ENCODE measurements at regions not wholly inside any gene's neighbourhood (a gene's known extent, or its start where the extent isn't known, plus 50 kb on each side); places are given as distances from the start of the nearest gene placed in this dataset.

DNA sequence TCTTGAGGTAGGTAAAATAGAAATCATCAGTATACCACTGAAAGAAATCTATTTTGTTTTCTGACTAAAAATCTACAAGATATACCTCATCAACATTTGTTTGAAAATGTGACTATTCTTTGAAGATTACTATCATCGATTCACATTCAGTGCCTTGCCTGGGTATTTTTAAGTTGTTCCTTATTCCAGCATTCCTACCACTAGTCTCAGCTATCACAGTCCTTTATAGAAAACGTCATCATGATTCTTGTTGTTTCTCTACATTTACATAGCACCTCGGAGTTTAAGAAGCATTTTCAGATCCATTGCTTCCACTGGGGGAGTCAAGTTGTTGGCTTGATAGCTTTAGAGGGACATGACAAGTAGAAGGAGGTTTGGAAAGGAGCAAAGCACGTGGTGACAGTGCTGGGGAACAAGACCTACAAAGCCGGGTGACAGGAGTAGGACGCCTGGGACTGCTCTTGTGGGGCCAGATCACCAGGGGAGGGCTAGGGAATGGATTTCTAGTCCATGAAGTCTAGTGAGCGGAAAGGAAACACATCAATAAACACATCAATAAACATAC lies 61.5 kb downstream of the HES1 start:
- Histone ChIP-seq H3K36me3 (no peaks in the 10 kb centered on the region), H3K27ac (no peak overlapping the region), H3K27me3 (no peaks in the 10 kb centered on the region), H3K4me3 (no peak overlapping the region), H3K9me3 (no peaks in the 10 kb centered on the region), H3K4me1 (no peaks in the 10 kb centered on the region)
- DNase-seq, result no peak
- TF ChIP-seq, protein P1, sequence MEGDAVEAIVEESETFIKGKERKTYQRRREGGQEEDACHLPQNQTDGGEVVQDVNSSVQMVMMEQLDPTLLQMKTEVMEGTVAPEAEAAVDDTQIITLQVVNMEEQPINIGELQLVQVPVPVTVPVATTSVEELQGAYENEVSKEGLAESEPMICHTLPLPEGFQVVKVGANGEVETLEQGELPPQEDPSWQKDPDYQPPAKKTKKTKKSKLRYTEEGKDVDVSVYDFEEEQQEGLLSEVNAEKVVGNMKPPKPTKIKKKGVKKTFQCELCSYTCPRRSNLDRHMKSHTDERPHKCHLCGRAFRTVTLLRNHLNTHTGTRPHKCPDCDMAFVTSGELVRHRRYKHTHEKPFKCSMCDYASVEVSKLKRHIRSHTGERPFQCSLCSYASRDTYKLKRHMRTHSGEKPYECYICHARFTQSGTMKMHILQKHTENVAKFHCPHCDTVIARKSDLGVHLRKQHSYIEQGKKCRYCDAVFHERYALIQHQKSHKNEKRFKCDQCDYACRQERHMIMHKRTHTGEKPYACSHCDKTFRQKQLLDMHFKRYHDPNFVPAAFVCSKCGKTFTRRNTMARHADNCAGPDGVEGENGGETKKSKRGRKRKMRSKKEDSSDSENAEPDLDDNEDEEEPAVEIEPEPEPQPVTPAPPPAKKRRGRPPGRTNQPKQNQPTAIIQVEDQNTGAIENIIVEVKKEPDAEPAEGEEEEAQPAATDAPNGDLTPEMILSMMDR (IDR thresholded peaks at IDR 0.05), result no peak
- no peak for TF ChIP-seq POLR2A (IDR thresholded peaks at IDR 0.05)

DNA sequence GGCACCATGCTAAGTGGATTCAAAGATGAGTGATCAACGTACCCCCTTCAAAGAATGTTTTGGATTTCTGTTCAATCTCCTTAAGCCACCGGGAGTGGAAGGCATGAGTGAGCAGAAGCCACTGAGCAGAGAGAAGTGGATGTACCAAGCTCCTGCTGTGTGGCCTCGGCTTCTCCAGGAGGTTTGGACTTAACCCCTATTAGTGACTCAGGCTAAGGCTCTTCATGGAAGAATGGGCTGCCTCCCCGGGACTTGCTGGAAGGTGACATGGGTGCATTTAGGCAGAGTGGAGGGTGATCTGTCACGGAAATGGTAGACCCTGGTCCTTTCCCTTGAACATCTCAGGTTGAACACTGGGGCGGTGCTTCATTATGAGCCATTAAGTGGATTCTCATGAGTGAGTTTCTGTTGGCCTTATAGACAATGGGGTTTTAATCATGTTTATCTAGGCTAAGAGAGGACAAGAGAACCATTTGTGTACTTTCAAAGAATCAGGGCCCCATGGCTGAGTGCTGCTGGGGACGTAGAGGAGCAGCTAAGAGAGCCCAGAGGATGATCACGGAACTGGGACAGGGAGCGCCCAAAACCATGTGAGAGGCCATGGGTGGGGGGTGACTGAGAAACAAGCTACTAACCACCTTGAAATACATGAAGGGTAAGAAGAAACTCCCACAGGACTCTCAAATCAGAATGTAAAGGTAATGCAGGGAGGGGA lies 62.2 kb downstream of the HES1 start:
- H3K4me3 ChIP-seq, result no peak overlapping the region
- no peak for DNase-seq
- no peaks in the 10 kb centered on the region for H3K36me3 ChIP-seq

DNA sequence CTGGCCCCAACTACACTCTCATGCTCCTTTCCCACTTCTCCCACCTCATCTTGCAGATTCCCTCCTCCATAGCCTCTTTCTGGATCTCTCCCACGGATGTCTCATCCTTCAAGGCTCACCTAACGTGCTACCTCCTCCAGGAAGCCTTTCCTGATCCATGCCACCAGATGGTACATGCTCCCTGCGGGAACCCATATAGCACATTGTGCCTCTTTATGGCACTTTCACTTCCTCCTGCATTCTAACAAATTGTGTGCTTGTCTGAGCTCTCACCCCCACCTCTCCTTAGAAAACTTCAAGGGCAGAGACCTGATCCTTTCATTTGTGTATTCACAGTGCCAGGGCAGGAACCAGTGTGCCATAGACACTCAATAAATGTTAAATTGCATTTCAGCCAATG lies 63.0 kb downstream of the HES1 start:
- H3K4me1 ChIP-seq, result peaks cover 0 to 4% (median 0%) of the 10 kb centered on the region in 4 donors
- H3K27ac ChIP-seq, result no peak overlapping the region

More for the DNA sequence above, 62.2 kb downstream of the HES1 start:
- Histone ChIP-seq H3K4me1 (no peaks in the 10 kb centered on the region), H3K27ac (no peak overlapping the region), H3K9me3 (no peaks in the 10 kb centered on the region), H3K27me3 (no peaks in the 10 kb centered on the region)
- TF ChIP-seq, protein P1 (IDR thresholded peaks at IDR 0.05), result no peak
- TF ChIP-seq POLR2A (IDR thresholded peaks at IDR 0.05), result no peak

DNA sequence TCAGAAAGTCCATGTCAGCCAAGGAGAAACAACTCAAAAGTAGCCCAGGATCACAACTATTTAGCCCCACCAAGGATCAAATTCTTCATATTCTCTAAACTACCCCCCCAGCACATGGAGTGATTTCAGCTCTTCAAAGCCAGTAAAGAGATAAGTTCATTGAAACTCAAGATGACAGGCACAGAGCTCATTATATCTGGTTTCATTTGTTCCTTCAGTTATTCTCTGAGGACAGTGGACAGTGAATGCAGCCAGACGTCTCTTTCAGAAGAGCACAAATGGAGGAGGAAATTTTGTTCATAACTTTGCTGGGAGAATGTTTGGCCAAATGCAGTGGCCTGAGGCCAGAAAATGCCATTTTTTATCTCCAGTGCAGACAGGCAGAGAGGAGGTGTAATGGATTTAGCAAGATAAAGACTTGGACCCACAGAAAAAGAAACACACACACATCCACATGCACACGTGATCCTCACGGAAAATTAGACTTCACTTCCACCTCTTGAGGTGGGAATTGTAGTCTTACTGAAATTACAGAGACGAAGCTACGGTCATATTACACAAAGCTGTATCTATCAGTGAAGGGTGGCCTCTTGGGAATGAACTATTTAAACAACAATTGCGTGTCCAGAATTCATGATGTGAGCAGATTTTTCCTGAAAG lies 64.6 kb downstream of the HES1 start:
- TF ChIP-seq POLR2A (IDR thresholded peaks at IDR 0.05), result no peak
- TF ChIP-seq, protein P1 (IDR thresholded peaks at IDR 0.05), result no peak
- Histone ChIP-seq H3K36me3 (no peaks in the 10 kb centered on the region), H3K4me1 (peaks cover 0 to 11% (median 0%) of the 10 kb centered on the region in 4 donors), H3K4me3 (no peak overlapping the region), H3K27me3 (no peaks in the 10 kb centered on the region), H3K27ac (no peak overlapping the region), H3K9me3 (no peaks in the 10 kb centered on the region)
- DNase-seq, result no peak

More for the DNA sequence above, 63.0 kb downstream of the HES1 start:
- Histone ChIP-seq H3K4me3 (no peak overlapping the region), H3K36me3 (no peaks in the 10 kb centered on the region), H3K9me3 (no peaks in the 10 kb centered on the region), H3K27me3 (no peaks in the 10 kb centered on the region)
- no peak for DNase-seq
- TF ChIP-seq, protein P1 (IDR thresholded peaks at IDR 0.05), result no peak
- no peak for TF ChIP-seq POLR2A (IDR thresholded peaks at IDR 0.05)

DNA sequence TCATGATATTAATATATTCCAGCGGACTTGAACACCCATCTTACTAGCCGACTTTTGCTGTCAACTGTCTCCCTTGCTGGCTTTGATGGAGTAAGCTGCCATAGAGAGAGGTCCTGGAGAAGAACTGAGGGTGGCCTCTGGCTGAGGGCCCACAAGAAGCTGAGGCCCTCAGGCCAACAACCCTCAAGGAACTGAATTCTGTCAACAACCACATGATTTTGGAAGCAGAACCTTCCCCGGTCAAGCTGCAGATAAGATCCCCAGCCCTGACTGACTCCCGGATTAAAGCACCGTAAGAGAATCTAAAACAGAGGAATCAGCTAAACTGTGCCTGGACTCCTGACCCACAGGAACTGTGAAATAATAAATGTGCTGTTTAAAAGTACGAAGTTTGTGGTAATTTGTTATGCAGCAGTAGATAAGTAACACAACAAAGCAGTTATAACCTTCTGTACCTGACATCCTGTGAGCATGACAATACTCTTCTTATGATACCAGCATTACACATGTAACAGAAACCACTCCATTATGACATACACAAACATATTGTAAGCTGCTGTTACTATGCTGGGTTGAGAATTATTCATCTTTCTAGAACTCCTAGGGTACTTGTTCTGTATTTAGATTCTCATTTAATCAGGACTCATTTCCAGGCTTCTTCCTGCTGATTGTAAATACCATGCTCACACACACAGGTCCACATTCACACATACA lies 66.2 kb downstream of the HES1 start:
- H3K27me3 ChIP-seq, result no peaks in the 10 kb centered on the region
- TF ChIP-seq POLR2A (IDR thresholded peaks at IDR 0.05), result no peak
- TF ChIP-seq, protein P1 (IDR thresholded peaks at IDR 0.05), result no peak
- H3K4me1 ChIP-seq, result peaks cover 0 to 11% (median 0%) of the 10 kb centered on the region in 4 donors
- no peak for DNase-seq
- no peaks in the 10 kb centered on the region for H3K9me3 ChIP-seq
- no peaks in the 10 kb centered on the region for H3K36me3 ChIP-seq
- no peak overlapping the region for H3K27ac ChIP-seq
- H3K4me3 ChIP-seq, result no peak overlapping the region
